Activated T-cell treated with anti-CD3 and anti-CD28 coated beads, Interleukin-2, amount 50 U/mL, for 4 hours (primary cell): ENCODE measurements at regions not wholly inside any gene's neighbourhood (a gene's known extent, or its start where the extent isn't known, plus 50 kb on each side); places are given as distances from the start of the nearest gene placed in this dataset.
A peak's percentile ranks its signal among the peaks of the same experiment; 100 is the strongest.

Experiments used
- ATAC-seq, 2 donors: fragments of 200-7000 bp; cut with Tn5 transposase; one replicate each; pipeline ENCODE4 v1.10.0; 2021
- DNase-seq: peaks from one replicate; pipeline ENCODE4 v3.0.0-alpha.2; 2020
- H3K27me3 Mint-ChIP-seq: one replicate; pipeline ENCODE4 v1.8.0; 2021; ENCODE audit warnings: low read depth, mixed read lengths
- H3K36me3 Mint-ChIP-seq: one replicate; pipeline ENCODE4 v1.8.0; 2022; ENCODE audit warnings: mixed read lengths; ENCODE audit not compliant: insufficient read depth
- H3K4me1 Mint-ChIP-seq: one replicate; pipeline ENCODE4 v1.8.0; 2021; ENCODE audit warnings: low read depth, mixed read lengths
- H3K4me3 Mint-ChIP-seq: one replicate; pipeline ENCODE4 v1.8.0; 2021; ENCODE audit warnings: mild to moderate bottlenecking, moderate library complexity, mixed read lengths
- H3K9me3 Mint-ChIP-seq: one replicate; pipeline ENCODE4 v1.8.0; 2021; ENCODE audit warnings: mixed read lengths

GRCh38 chr12:65535946-65536345 is 257.5 kb downstream of the MSRB3 start:
- H3K4me1 Mint-ChIP-seq, result no peaks in the 10 kb centered on the region
- H3K36me3 Mint-ChIP-seq, result no peaks in the 10 kb centered on the region
- DNase-seq (no peak), ATAC-seq (no peak)
- H3K9me3 Mint-ChIP-seq, result peaks cover 20% of the 10 kb centered on the region
- no peak overlapping the region for H3K4me3 Mint-ChIP-seq
- H3K27me3 Mint-ChIP-seq, result peaks cover 4% of the 10 kb centered on the region

- H3K4me3 Mint-ChIP-seq, result no peak overlapping the region
Observed at GRCh38 chr12:65536351-65536750, 257.9 kb downstream of the MSRB3 start.

GRCh38 chr12:65536876-65537681 is 258.6 kb downstream of the MSRB3 start:
- Mint-ChIP-seq H3K36me3 (no peaks in the 10 kb centered on the region), H3K9me3 (peaks cover 20% of the 10 kb centered on the region)
- ATAC-seq, result no peak

More at GRCh38 chr12:65536351-65536750, 257.9 kb downstream of the MSRB3 start:
- DNase-seq (no peak), ATAC-seq (no peak)
- no peaks in the 10 kb centered on the region for H3K4me1 Mint-ChIP-seq
- no peaks in the 10 kb centered on the region for H3K36me3 Mint-ChIP-seq
- peaks cover 4% of the 10 kb centered on the region for H3K27me3 Mint-ChIP-seq
- peaks cover 20% of the 10 kb centered on the region for H3K9me3 Mint-ChIP-seq

DNA sequence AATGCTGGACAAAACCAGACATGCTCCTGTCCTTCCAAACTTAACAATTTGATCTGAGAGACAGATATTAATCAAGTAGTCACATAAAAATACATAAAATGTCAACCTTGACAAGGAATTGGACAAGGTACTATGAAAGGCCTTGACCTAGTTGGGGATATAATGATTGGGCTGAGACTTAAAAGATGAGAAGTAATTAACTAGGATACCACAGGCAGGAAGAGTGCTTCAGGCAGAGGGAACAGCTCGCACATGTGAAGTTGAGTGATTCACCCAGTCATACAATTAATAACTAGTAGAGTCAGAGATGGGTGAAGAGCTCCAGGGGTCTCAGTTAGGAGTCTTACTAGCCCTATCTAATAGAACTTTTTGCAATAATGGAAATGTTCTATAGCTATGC is 259.5 kb downstream of the MSRB3 start:
- H3K4me3 Mint-ChIP-seq, result no peak overlapping the region
- H3K36me3 Mint-ChIP-seq, result no peaks in the 10 kb centered on the region
- H3K27me3 Mint-ChIP-seq, result peaks cover 4% of the 10 kb centered on the region
- no peaks in the 10 kb centered on the region for H3K4me1 Mint-ChIP-seq
- H3K9me3 Mint-ChIP-seq, result peaks cover 20% of the 10 kb centered on the region
- ATAC-seq, result no peak
- no peak for DNase-seq

More at GRCh38 chr12:65536876-65537681, 258.6 kb downstream of the MSRB3 start:
- no peak for DNase-seq
- no peaks in the 10 kb centered on the region for H3K4me1 Mint-ChIP-seq
- H3K4me3 Mint-ChIP-seq, result no peak overlapping the region
- H3K27me3 Mint-ChIP-seq, result peaks cover 4% of the 10 kb centered on the region

DNA sequence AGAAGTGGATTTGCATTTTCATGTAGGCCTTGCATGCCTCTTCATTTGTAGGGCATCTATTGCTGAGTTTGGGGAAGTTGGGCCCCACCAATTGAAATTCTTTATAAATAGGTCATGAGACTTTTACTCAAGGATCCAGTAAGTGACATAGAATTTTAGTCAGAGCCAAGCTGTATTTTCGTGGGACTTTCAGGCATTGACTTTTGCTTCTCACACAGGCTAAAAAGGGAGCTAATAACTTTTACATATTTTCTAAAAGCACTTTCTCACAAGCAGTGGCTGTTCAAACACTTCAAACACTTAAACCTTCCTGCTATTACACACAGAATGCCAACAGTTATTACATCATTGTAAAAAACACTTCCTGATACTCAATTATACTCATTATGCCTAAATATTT is 260.5 kb downstream of the MSRB3 start:
- Mint-ChIP-seq H3K4me1 (no peaks in the 10 kb centered on the region), H3K4me3 (no peak overlapping the region), H3K36me3 (no peaks in the 10 kb centered on the region), H3K9me3 (peaks cover 20% of the 10 kb centered on the region), H3K27me3 (peaks cover 4% of the 10 kb centered on the region)
- ATAC-seq (no peak), DNase-seq (no peak)

- no peaks in the 10 kb centered on the region for H3K4me1 Mint-ChIP-seq
- H3K36me3 Mint-ChIP-seq, result no peaks in the 10 kb centered on the region
- H3K27me3 Mint-ChIP-seq, result peaks cover 4% of the 10 kb centered on the region
- DNase-seq, result no peak
- H3K9me3 Mint-ChIP-seq, result peaks cover 20% of the 10 kb centered on the region
- ATAC-seq, result no peak
- no peak overlapping the region for H3K4me3 Mint-ChIP-seq
Observed at GRCh38 chr12:65540140-65540539, 261.7 kb downstream of the MSRB3 start.

DNA sequence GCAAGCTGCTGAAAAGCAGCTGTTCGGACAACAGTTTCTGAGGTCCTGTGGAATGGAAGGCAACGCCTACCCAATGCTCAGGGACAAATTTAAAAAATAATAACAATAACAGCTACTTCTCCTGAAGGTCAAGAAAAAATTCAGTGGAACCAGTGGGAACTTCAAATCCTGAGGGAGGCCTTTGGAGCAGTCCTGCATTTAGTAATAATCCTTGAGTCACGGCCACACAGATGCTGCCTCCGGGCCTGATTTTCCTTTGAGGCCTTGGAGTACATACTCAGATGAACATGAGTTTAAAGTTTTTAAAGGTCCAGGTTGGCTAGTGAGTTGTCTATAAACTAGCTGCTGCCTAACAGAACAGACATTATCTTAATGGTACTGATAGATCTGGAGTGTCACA is 268.0 kb downstream of the MSRB3 start:
- no peaks in the 10 kb centered on the region for H3K4me1 Mint-ChIP-seq
- H3K27me3 Mint-ChIP-seq, result no peaks in the 10 kb centered on the region
- DNase-seq (no peak), ATAC-seq (no peak)
- no peaks in the 10 kb centered on the region for H3K36me3 Mint-ChIP-seq
- no peaks in the 10 kb centered on the region for H3K9me3 Mint-ChIP-seq
- H3K4me3 Mint-ChIP-seq, result no peak overlapping the region

DNA sequence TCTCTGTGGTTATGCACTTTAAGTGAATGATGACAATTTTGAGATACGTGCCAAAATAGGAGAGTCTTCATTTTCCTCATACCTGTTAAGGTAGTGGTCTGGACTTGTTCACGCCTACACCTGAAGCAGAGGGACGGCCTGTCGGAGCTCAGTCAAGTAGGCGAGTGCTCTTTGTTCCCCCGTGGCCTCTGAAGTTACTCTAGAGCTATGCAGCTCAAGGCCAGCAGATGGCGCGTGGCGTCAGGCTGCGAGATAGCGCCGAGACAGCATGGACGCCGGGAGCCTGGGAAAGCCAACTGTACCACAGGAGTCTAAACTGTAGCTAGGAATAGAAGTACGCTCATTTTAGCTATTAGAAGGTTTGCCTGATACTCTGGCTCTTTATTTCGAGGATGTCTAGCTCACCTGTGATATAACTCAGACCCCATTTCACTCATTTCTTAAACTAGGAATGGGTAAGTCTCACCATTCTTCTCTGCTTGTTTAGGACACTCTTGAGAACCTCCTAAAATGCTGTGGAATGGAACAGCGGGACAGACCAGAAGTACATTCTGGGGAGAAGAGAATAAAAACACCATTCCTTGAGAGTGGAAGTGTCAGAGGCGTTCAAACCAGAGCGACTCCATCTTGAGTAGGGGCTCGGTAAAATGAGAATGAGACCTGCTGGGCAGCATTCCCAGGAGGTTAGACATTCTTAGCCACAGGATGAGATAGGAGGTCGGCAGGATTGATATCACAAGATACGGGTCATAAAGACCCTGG is 267.4 kb upstream of the HMGA2 start:
- Mint-ChIP-seq H3K4me3 (no peak overlapping the region), H3K27me3 (peaks cover 12% of the 10 kb centered on the region), H3K36me3 (no peaks in the 10 kb centered on the region), H3K4me1 (peaks cover 3% of the 10 kb centered on the region), H3K9me3 (no peaks in the 10 kb centered on the region)
- DNase-seq (peak; percentile 44), ATAC-seq (peak; percentile 86 to 89)

DNA sequence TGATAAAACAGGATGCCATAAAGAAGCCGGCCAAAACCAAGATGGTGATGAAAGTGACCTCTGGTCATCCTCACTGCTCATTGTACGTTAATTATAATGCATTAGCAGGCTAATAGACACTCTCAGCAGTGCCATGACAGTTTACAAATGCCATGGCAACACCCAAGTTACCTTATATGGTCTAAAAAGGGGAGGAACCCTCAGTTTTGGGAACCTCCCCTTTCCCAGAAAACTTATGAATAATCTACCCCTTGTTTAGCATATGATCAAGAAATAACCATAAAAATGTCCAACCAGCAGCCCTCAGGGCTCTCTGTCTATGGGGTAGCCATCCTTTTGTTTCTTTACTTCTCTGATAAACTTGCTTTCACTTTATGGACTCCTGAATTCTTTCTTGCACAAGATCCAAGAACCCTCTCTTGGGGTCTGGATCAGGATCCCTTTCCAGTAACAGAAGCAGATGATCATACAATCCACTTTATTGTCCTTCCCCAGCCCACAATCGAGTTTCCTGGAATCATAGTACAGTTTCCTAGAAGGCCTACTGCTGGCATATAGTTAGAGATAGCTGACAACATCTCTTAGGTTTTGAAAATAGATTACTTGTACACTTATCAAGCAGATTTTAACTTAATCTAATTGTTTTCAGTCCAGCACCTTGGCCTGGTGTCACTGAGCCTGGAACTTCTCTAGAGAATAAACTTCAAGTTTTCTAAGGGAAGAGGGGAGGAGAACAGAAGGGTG is 266.7 kb upstream of the HMGA2 start:
- Mint-ChIP-seq H3K27me3 (peaks cover 12% of the 10 kb centered on the region), H3K4me1 (peaks cover 3% of the 10 kb centered on the region), H3K4me3 (no peak overlapping the region), H3K9me3 (no peaks in the 10 kb centered on the region), H3K36me3 (no peaks in the 10 kb centered on the region)
- no peak for DNase-seq
- ATAC-seq, result no peak

- no peaks in the 10 kb centered on the region for H3K9me3 Mint-ChIP-seq
- peaks cover 3% of the 10 kb centered on the region for H3K4me1 Mint-ChIP-seq
- DNase-seq, result no peak
- no peak overlapping the region for H3K4me3 Mint-ChIP-seq
- peaks cover 12% of the 10 kb centered on the region for H3K27me3 Mint-ChIP-seq
- H3K36me3 Mint-ChIP-seq, result no peaks in the 10 kb centered on the region
- no peak for ATAC-seq
Observed at GRCh38 chr12:65560286-65560685, 264.0 kb upstream of the HMGA2 start.

DNA sequence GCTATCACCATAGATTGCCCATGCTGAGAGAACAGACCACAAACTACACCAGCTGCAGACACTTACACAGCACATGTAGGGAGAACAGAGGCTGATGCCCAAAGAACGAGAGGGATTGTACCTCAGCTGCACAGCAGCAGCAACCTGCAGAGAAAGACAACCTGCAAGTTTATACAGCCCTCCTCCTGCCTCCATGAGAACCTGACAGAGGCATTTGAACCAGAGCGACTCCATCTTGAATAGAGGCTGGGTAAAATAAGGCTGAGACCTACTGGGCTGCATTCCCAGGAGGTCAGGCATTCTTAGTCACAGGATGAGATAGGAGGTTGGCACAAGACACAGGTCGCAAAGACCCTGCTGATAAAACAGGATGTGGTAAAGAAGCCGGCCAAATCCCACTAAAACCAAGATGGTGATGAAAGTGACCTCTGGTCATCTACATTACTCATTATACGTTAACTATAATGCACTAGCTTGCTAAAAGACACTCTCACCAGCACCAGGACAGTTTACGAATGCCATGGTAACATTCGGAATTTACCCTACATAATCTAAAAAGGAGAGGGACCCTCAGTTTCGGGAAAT is 262.4 kb upstream of the HMGA2 start:
- no peak for ATAC-seq
- Mint-ChIP-seq H3K4me1 (peaks cover 3% of the 10 kb centered on the region), H3K9me3 (no peaks in the 10 kb centered on the region), H3K27me3 (peaks cover 7% of the 10 kb centered on the region), H3K36me3 (no peaks in the 10 kb centered on the region), H3K4me3 (no peak overlapping the region)
- no peak for DNase-seq

DNA sequence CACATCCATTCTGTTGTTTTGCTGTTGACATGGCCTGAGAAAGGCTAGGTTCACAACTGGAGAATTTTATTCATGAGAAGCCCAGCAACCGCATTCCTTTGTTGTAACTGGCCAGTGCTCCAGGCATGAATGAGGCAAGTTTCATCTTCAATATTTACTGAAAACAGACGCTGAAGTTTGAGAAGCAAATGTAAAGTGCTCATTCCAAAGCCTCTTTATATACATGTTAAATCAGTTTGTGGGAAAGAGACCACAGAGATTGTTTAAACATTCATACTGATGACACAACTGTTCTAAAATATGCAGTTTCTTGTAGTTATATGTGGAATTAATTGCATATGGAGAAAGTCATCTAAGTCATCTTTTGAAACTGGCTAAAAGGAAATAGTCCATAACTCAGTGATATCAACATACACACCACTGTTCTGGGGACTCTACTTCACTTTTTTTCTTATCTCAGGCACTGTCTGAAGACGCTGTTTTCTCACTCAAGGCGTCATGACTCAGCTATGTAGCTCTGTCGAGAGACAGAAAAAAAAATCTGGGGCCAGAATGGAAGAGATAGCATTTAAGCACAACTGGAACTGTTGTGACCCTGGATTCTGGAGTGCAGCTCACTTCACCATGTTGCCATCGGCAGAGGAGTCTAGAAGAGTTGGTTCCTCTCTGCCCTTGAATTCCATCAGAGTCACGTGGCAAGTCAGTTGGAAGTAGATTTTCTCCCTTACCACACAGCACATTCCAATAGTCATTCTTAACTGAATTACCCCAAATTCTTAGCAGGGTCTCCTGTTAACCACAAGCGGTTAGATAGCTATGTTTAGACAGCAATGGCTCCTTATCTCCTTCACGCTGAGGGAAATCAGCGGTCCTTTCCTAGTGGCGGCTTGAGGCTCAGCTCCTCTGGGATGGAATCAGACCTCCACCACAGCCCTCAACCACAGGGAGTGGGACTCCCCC is 258.4 kb upstream of the HMGA2 start:
- H3K4me1 Mint-ChIP-seq, result no peaks in the 10 kb centered on the region
- H3K27me3 Mint-ChIP-seq, result peaks cover 16% of the 10 kb centered on the region
- H3K36me3 Mint-ChIP-seq, result no peaks in the 10 kb centered on the region
- no peak for DNase-seq
- ATAC-seq, result no peak
- no peaks in the 10 kb centered on the region for H3K9me3 Mint-ChIP-seq
- H3K4me3 Mint-ChIP-seq, result no peak overlapping the region

DNA sequence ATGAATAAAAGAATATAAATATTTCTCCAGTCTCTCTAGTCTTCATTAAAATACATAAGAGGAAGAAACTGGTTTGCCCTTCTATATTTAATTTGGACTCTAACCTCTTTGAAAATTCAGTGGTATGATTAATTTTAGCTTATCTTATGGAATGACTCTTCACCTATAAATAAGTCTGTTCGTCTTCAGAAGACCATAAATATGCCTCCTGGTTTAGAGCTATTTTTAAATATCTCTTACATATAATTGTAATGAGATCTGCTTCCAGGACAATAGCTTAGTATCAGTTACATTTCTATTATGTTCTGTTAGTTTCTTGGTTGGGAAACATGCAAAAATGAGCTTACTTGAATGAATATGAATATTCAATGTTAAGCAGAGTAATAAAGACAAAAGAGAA is 257.5 kb upstream of the HMGA2 start:
- Mint-ChIP-seq H3K9me3 (no peaks in the 10 kb centered on the region), H3K4me3 (no peak overlapping the region), H3K36me3 (no peaks in the 10 kb centered on the region), H3K4me1 (no peaks in the 10 kb centered on the region), H3K27me3 (peaks cover 16% of the 10 kb centered on the region)
- ATAC-seq, result no peak
- DNase-seq, result no peak
